GM12878 (cell line): ENCODE measurements at regions not wholly inside any gene's neighbourhood (a gene's known extent, or its start where the extent isn't known, plus 50 kb on each side); places are given as distances from the start of the nearest gene placed in this dataset.
"Not testable (repeated sequence)": the region's sequence is repeated elsewhere in the genome, so short reads cannot be mapped to it uniquely, and the experiment has no call there.

ENCODE experiments used
- FOS ChIP-seq: IDR thresholded peaks from 3 replicates; pipeline ENCODE4 v1.6.1; 2011; ENCODE audit warnings: borderline replicate concordance; ENCODE audit not compliant: insufficient read length; ENCODE audit errors: extremely low read depth
- IRF3 ChIP-seq: fragments of 450-650 bp; IDR thresholded peaks from 2 replicates; pipeline ENCODE4 v1.6.1; 2014; ENCODE audit warnings: mild to moderate bottlenecking
- MYC ChIP-seq: IDR thresholded peaks from 2 replicates; pipeline ENCODE4 v1.6.1; 2011; ENCODE audit warnings: mild to moderate bottlenecking, low read length, moderate library complexity, inconsistent platforms; ENCODE audit not compliant: insufficient read depth, insufficient replicate concordance, insufficient read length, severe bottlenecking
- SIN3A ChIP-seq: IDR thresholded peaks from 2 replicates; pipeline ENCODE4 v1.6.1; 2012; ENCODE audit warnings: low read depth, low read length, improper control_type of control experiment
- ZNF217 ChIP-seq: fragments of 450-650 bp; IDR thresholded peaks from 2 replicates; pipeline ENCODE4 v1.6.1; 2017; ENCODE audit warnings: antibody characterized with exemption, mild to moderate bottlenecking
- TF ChIP-seq, protein P1 (sequence below), 3 experiments: IDR thresholded peaks in 2 of 3; conservative IDR thresholded peaks in 1 of 3; 2 replicates each; pipeline ENCODE4 v1.5.1; 2011; ENCODE audit warnings: low read depth in 3 of 3, low read length in 3 of 3, mild to moderate bottlenecking in 3 of 3, control low read depth in 2 of 3, moderate library complexity in 2 of 3, inconsistent platforms in 1 of 3, mixed read lengths in 1 of 3; ENCODE audit not compliant: control insufficient read depth in 2 of 3, insufficient read depth in 1 of 3; ENCODE audit errors: extremely low read depth in 1 of 3

- TF ChIP-seq MYC, ZNF217, SIN3A, FOS, IRF3: not testable (repeated sequence)
- TF ChIP-seq, protein P1, sequence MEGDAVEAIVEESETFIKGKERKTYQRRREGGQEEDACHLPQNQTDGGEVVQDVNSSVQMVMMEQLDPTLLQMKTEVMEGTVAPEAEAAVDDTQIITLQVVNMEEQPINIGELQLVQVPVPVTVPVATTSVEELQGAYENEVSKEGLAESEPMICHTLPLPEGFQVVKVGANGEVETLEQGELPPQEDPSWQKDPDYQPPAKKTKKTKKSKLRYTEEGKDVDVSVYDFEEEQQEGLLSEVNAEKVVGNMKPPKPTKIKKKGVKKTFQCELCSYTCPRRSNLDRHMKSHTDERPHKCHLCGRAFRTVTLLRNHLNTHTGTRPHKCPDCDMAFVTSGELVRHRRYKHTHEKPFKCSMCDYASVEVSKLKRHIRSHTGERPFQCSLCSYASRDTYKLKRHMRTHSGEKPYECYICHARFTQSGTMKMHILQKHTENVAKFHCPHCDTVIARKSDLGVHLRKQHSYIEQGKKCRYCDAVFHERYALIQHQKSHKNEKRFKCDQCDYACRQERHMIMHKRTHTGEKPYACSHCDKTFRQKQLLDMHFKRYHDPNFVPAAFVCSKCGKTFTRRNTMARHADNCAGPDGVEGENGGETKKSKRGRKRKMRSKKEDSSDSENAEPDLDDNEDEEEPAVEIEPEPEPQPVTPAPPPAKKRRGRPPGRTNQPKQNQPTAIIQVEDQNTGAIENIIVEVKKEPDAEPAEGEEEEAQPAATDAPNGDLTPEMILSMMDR (IDR thresholded peaks at IDR 0.05 in 2 of 3, conservative IDR thresholded peaks at IDR 0.05 in 1 of 3; ENCODE audit: control insufficient read depth in 2 of 3, extremely low read depth in 1 of 3, insufficient read depth in 1 of 3, low read depth in 3 of 3, low read length in 3 of 3): not testable (repeated sequence)
Observed at GRCh38 chr21:13986996-13987958, 223.5 kb downstream of the LIPI start.
